ENCODE measurements at regions not wholly inside any gene's neighbourhood (a gene's known extent, or its start where the extent isn't known, plus 50 kb on each side); places are given as distances from the start of the nearest gene placed in this dataset.

DNA sequence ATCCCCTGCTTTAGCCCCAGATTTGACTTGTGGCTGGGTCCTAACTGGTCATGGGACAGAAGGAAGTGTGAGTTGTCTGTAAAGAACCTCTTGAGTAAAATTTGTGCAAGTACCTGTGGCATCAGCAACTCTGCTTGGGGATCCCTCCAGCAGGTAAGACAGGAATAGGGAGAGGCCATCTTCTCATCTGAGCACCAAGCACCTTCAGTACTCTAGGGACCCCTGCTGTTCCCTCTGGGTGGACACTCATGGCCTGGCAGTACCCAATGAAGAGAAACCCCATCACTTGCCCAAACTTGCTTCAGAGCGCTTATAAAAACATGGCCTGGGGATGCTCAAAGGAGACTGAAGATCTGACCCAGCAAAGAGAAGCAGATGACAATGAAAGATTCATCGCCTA, 297.8 kb downstream of the SP3 start:
- H3K4me1 ChIP-seq = no peaks in the 10 kb centered on the region
- no peaks in the 10 kb centered on the region for H3K9me3 ChIP-seq
- H3K27me3 ChIP-seq (replicated peaks in 1 of 7) = no peaks in the 10 kb centered on the region
- intact Hi-C loops (cut with DNase I; ENCODE audit: low total_unique reads) = no loop called here
- no peak overlapping the region for H3K27ac ChIP-seq
- H3K36me3 ChIP-seq = no peaks in the 10 kb centered on the region
- TF ChIP-seq, protein P1, sequence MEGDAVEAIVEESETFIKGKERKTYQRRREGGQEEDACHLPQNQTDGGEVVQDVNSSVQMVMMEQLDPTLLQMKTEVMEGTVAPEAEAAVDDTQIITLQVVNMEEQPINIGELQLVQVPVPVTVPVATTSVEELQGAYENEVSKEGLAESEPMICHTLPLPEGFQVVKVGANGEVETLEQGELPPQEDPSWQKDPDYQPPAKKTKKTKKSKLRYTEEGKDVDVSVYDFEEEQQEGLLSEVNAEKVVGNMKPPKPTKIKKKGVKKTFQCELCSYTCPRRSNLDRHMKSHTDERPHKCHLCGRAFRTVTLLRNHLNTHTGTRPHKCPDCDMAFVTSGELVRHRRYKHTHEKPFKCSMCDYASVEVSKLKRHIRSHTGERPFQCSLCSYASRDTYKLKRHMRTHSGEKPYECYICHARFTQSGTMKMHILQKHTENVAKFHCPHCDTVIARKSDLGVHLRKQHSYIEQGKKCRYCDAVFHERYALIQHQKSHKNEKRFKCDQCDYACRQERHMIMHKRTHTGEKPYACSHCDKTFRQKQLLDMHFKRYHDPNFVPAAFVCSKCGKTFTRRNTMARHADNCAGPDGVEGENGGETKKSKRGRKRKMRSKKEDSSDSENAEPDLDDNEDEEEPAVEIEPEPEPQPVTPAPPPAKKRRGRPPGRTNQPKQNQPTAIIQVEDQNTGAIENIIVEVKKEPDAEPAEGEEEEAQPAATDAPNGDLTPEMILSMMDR (IDR thresholded peaks at IDR 0.05 in 8 of 11, conservative IDR thresholded peaks at IDR 0.05 in 3 of 11) = no peak
- TF ChIP-seq POLR2AphosphoS5 (IDR thresholded peaks at IDR 0.05) (no peak), POLR2A (IDR thresholded peaks at IDR 0.05) (no peak)
- DNase-seq = no peak
- 90 to 96% (median 93%) methylated on average over 2 of the region's 2 CpGs for WGBS, 5 donors
- no peak overlapping the region for H3K4me3 ChIP-seq

DNA sequence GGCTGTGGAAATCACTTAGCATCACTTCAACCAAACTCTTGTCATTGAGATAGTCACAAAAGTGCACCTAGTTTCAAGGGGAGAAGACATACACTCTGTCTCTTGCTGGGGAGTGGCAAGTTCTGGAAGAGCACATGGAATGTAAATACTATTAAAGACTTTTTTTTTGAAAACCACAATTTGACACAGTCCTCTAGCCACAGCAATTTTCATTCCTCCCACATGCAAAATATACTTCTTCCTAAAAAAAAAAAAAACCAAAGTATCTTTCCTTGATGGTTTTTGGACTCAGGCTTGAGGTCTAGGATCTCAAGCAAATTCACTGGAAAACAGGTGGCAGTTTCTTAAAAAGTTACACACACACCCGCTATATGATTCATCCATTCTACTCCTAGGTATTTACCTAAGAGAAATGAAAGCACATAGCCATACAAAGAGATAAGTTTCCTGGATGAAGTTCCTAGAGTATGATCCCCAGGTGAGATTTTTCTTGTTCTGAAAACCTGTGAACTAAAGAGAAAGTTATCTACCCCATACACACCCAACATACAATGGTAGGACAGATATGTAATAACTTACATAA, 295.8 kb downstream of the SP3 start:
- 89 to 100% (median 97%) methylated on average over 1 of the region's 1 CpG for WGBS, 5 donors
- H3K36me3 ChIP-seq = no peaks in the 10 kb centered on the region
- no peak overlapping the region for H3K27ac ChIP-seq
- H3K9me3 ChIP-seq = no peaks in the 10 kb centered on the region
- peaks cover 0 to 7% (median 0%) of the 10 kb centered on the region in 7 donors for H3K27me3 ChIP-seq (replicated peaks in 1 of 7)
- no peaks in the 10 kb centered on the region for H3K4me1 ChIP-seq
- no peak for DNase-seq
- no peak overlapping the region for H3K4me3 ChIP-seq
- TF ChIP-seq, protein P1 (IDR thresholded peaks at IDR 0.05 in 8 of 11, conservative IDR thresholded peaks at IDR 0.05 in 3 of 11) = no peak
- TF ChIP-seq POLR2AphosphoS5 (IDR thresholded peaks at IDR 0.05) = no peak
- no peak for TF ChIP-seq POLR2A (IDR thresholded peaks at IDR 0.05)
- intact Hi-C loops (cut with DNase I; ENCODE audit: low total_unique reads) = no loop called here

DNA sequence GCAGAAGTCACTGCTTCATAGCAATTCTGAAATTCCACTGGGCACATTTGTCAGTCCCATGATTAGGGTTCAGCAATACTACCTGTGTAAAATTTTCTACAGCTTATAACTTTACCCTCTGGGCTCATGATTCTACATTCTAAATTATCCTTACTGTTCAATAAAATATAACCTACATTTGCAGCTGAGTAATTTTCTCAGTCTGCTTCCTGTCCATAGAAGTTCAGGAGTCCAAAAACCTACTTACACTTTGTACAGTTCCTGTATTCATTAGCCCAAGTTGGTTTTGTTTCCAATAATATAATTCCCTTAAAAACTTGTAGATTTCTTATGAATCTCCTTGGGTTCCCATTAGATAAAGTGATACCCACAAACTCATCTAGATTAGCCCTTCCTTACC, 295.3 kb downstream of the SP3 start:
- H3K27me3 ChIP-seq (replicated peaks in 1 of 7) = peaks cover 0 to 7% (median 0%) of the 10 kb centered on the region in 7 donors
- TF ChIP-seq POLR2A (IDR thresholded peaks at IDR 0.05) = no peak
- TF ChIP-seq POLR2AphosphoS5 (IDR thresholded peaks at IDR 0.05) = no peak
- TF ChIP-seq, protein P1 (IDR thresholded peaks at IDR 0.05 in 8 of 11, conservative IDR thresholded peaks at IDR 0.05 in 3 of 11) = no peak
- no peaks in the 10 kb centered on the region for H3K9me3 ChIP-seq
- no peak overlapping the region for H3K27ac ChIP-seq
- no peak overlapping the region for H3K4me3 ChIP-seq
- H3K4me1 ChIP-seq = no peaks in the 10 kb centered on the region
- DNase-seq = no peak
- intact Hi-C loops (cut with DNase I; ENCODE audit: low total_unique reads) = no loop called here
- H3K36me3 ChIP-seq = no peaks in the 10 kb centered on the region

DNA sequence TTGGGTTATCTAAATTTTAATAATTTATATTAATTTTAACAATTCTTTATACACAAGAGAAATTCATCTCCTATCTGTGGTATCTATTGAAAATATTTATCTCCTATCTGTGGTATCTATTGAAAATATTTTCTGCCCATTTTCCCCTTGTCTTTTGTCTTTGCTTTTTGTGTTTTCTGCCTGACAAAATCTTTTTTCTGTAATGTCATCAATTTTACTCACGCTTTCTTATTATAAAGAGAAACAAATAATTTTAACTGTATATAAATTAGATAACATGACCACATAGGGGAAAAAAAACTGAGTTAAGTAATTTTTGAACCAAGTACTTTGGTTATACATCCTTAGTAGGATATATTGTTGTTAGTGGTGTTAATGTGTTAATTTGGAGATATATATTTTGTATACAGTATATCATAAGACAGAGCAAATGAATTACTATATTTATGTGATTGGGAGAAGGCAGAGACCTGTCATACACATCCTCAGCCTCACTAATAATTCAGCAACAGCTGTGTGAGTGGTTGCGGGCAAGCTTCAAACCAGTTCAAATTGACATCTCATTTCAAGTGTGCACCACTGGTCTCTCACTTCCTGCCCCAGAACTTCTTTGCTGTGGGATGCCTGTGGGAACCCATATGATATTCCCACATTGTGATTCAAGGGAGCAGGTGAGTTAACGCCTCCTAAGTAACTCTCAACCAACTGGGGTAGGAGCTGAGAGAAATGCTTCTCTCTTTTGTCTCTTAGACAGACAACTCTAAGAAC, 292.4 kb downstream of the SP3 start:
- Histone ChIP-seq H3K4me3 (no peak overlapping the region), H3K27me3 (replicated peaks in 1 of 7) (peaks cover 0 to 7% (median 0%) of the 10 kb centered on the region in 7 donors), H3K27ac (no peak overlapping the region), H3K36me3 (no peaks in the 10 kb centered on the region), H3K4me1 (no peaks in the 10 kb centered on the region), H3K9me3 (no peaks in the 10 kb centered on the region)
- WGBS, 5 donors = 82 to 96% (median 94%) methylated on average over 3 of the region's 3 CpGs
- TF ChIP-seq POLR2AphosphoS5 (IDR thresholded peaks at IDR 0.05) = no peak
- TF ChIP-seq POLR2A (IDR thresholded peaks at IDR 0.05) = no peak
- TF ChIP-seq, protein P1 (IDR thresholded peaks at IDR 0.05 in 8 of 11, conservative IDR thresholded peaks at IDR 0.05 in 3 of 11) = no peak
- DNase-seq = no peak
- intact Hi-C loops (cut with DNase I; ENCODE audit: low total_unique reads) = no loop called here
